H4 (cell line): ENCODE measurements at regions not wholly inside any gene's neighbourhood (a gene's known extent, or its start where the extent isn't known, plus 50 kb on each side); places are given as distances from the start of the nearest gene placed in this dataset.

Source experiments
- DNase-seq: peaks from one replicate; pipeline ENCODE4 v3.0.0-alpha.2; 2015; ENCODE audit warnings: low spot score

DNA sequence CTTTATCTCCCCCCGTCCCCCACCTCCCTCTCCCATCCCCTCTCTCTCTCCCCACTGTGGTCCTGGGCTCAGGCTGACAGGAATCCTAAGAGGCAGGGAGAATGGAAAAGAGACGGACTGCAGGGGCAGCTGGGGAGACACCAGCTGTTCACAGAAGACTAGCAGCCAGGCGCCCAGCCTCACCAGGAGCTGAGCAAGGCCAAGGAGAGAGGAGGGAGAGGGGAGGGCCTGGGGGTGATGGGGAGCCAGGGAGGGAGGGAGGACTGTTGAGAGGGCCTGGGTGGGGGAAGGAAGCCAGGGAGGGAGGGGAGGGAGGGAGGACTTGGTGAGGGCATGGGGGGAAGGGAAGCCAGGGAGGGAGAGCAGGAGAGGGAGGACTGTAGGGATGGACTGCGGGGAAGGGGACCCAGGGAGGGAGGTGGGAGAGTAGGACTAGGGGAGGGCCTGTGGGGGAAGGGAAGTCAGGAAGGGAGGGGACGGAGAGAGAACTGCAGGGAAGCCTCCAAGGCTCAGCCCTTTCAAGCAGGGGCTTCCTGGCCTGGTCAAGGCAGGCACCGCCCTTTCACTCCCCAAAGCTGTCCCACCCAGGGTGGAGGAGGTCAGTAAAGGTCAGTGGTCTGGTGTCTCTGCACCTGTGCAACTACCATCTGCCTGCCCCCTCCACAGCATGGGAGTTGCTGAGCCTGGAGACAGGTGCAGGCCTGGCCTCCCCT is 517.7 kb upstream of the MYT1L start:
- no peak for DNase-seq

- DNase-seq = no peak
Measured at GRCh38 chr2:2848198-2848597, 517.1 kb upstream of the MYT1L start.

GRCh38 chr2:2847209-2847676 is 516.2 kb upstream of the MYT1L start:
- no peak for DNase-seq

DNA sequence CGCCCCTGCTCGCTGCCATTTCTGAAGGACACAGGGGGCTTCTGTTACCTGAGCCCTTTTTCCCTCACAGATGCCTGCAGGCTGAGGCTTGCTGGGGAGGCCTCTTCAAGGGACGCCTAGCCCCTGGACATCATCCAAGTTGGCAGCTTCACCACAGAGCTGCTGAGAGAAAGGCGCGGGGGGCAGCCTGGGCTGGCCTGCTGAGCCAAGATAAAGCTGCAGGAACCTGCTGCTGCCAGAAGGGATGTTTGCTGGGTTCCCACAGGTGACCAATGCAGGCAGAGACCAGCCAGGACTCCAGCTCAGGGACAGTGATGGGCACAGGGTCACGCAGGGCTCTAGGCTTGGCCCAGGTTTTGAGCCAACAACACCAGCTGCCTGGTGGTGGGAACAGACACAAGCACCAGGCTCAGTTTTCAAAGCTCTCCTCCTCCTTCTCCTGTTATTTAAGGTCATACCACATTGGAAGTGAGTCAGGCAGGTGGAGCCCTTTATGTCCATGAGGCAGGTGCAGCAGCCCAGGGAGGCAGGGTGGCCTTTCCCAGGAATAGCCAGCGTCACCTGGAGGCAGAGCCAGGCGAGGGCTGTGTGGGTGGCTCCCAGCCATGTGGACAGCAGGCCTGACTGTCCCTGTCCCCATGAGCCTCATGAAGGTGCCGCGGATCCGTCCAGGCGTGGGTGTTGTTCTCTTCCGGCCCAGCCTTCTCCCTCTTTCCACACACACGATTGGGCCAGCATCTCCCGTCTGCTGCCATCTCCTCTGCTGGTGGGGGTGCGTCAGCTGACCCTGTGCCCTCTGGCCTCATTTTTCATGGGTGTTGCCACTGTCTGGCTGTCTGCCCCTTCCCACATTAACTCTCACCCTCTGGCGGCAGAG is 515.5 kb upstream of the MYT1L start:
- DNase-seq = no peak

GRCh38 chr2:2845806-2846315 is 514.8 kb upstream of the MYT1L start:
- DNase-seq = no peak

DNA sequence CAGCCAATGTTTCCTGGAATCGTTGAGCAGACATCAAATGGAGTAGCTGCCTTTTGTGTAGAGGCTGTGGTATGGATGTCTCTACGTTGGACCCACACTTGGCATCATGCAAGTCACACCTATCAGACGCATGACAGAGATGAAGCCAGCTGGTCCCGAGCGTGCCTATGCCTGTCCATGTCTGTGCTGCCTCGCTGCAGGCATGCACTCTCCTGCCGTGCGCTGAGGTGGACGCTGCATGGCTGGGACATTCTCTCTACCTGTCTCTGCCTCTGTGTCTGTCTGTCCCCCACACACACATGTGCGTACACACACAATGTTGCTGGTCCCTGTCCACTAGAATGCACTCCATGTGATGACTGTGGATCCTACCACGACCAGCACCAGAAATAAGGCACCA is 514.2 kb upstream of the MYT1L start:
- no peak for DNase-seq

DNA sequence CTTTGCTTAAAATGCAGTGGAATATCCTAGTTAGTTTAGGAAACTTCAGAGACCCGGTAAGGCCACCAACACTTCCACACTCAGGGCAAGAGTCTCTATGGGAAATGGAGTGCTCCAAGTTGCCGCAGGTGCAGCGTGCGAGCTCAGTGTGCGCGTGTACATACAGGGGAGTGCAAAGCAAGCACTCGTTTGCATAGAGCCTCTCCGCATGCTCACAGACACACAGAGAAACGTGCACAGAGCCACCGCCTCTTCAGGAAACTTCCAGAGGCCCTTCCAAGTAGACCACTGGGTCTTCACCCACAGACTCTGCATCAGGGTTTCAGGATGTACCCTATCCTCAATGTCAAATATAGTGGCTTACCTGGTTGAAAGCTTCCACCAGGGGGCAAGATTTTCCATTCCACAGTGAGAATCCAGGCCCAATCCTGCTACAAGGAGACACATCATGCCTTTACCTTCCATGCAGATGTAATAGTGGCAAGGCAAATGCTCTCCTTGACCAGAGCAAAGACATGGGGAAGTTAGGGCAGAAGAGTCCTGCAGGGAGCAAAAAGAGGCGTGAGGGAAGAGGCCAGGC is 513.0 kb upstream of the MYT1L start:
- no peak for DNase-seq

- no peak for DNase-seq
Measured at GRCh38 chr2:2842466-2842865, 511.4 kb upstream of the MYT1L start.

DNA sequence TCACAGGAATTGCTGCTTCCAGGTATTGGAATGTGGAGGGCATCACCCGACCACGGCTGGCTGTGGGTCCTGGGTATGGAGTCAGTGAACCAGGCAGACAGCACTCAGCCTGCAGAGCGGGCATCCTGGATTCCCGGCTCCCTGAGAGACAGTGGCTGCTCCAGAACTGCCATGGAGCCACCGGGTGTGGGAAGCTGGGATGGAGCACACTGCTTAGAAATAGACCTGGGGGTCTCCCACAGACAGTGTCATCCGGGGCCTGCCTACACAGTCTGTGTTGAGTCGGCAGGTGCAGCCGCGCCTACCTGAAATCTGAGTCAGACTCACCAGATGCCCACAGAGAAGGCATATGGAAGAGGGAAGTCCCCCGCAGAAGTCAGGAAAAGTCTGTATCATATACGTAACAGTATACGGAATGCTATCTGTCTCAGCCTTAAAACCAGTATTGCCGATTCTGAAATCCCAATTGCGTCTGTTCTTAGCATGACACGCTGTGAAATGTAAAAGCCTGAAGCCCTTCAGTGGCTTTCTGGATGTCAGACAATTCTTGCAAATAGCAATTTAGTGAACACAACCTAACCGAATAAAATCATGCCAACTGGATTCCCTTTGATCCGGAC is 509.7 kb upstream of the MYT1L start:
- DNase-seq = no peak

- DNase-seq = no peak
Measured at GRCh38 chr2:2839782-2840531, 508.9 kb upstream of the MYT1L start.

DNA sequence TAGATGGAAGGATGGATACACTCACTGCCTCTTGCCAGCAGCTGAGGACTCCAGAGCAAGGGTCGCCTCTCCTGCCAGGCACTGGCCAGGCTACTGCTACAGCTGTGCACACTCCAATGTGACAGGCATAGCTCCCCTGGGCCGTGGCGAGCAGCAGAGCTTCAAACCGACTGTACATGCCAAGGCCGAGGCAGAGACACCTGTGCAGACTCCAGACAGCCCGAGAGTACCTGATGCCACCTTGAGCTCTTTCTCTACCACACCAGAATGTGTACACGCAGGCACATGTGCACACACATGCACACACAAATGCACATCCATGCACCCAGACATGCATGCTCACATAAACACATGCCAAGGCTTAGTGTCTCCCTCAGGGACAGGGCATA is 508.3 kb upstream of the MYT1L start:
- DNase-seq = no peak

DNA sequence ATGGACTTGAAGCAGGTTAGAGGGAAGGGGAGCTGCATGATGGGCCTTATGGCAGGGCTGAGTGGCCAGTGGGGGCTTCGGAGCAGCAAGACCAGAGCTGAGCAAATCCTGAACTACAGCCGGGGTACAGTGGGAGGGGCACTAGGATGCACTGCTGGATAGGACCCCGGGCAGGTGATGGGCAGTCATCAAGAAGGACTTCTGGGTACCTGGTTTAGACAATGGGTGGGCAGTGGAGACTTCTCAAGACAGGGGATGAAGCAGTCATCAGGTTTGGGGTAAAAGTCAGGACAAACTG is 507.4 kb upstream of the MYT1L start:
- DNase-seq = no peak

- no peak for DNase-seq
Measured at GRCh38 chr2:2837746-2838547, 506.9 kb upstream of the MYT1L start.

- DNase-seq = no peak
Measured at GRCh38 chr2:2836343-2837070, 505.4 kb upstream of the MYT1L start.

- DNase-seq = no peak
Measured at GRCh38 chr2:2834516-2835254, 503.6 kb upstream of the MYT1L start.

DNA sequence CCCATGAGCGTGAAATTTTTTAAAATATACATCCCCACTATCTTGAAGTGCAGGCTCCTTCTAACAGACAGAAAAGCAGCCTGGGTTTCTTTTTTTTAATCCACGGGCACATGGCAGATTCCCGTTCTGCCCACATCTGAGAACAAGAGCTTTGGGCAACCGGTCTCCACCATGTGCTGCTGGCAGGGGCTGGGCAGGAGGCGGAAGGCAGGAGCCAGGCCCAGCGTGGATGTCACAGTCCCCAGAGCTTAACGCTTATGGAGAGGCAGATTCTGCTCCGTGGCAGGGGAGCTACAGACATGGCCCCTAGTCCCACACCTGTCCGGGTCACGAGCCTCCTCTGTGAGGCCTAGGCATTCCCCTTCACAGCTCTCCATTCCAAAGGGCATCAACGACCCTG is 503.0 kb upstream of the MYT1L start:
- no peak for DNase-seq

- DNase-seq = no peak
Measured at GRCh38 chr2:2832657-2833056, 501.6 kb upstream of the MYT1L start.

DNA sequence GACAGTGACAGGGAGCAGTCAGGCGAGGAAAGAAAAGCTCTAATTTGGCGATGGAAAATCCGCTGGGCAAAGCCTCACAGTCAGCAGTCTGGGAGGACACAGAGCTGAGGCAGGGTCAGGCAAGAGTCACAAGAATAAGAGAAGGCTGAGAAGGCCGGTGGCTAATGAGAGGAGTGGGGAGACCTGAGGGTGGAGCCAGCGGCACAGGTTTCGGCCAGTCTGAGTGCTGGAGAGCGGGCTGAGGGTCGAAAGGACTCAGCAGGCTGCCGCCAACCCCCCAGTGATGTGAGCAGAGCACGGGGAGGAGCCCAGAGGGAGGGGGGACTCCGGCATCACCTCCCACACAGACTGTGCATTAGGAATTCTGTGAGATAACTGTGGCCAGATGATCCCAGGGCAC is 500.6 kb upstream of the MYT1L start:
- no peak for DNase-seq

DNA sequence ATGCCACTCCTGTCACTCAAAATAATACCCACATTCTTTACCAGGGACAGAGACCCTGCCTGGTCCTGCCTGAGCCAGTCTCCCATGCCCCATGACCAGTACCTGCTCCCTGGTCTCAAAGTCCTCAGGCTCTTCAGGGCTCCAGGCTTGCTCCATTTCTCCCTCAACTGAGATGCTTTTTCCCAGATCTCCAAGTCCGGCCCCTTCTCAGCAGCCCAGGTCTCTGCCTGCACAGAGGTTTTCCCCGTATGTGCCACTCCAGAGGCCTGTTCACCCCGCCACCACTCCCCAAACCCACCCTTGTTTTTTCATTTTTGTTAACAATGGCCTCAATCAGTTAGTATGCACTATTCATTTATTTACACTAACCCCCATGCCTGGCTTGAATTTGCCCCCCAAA is 499.5 kb upstream of the MYT1L start:
- no peak for DNase-seq
